ENCODE measurements at regions not wholly inside any gene's neighbourhood (a gene's known extent, or its start where the extent isn't known, plus 50 kb on each side); places are given as distances from the start of the nearest gene placed in this dataset.
"Not testable (repeated sequence)": the region's sequence is repeated elsewhere in the genome, so short reads cannot be mapped to it uniquely, and the experiment has no call there.

- DNase-seq (ENCODE audit: low read depth), result no peak
Measured at GRCh38 chr2:75389271-75389670, 171.5 kb downstream of the EVA1A start.

- DNase-seq (ENCODE audit: low read depth), result no peak
Measured at GRCh38 chr2:75381032-75381431, 179.7 kb downstream of the EVA1A start.

GRCh38 chr2:75379476-75380210 lies 180.3 kb upstream of the TACR1 start:
- DNase-seq (ENCODE audit: low read depth), result no peak

GRCh38 chr2:75375646-75376582 lies 176.6 kb upstream of the TACR1 start:
- DNase-seq (ENCODE audit: low read depth), result peak; percentile 63

GRCh38 chr2:75374414-75374957 lies 175.2 kb upstream of the TACR1 start:
- not testable (repeated sequence) for DNase-seq (ENCODE audit: low read depth)

GRCh38 chr2:75367401-75367800 lies 168.1 kb upstream of the TACR1 start:
- no peak for DNase-seq (ENCODE audit: low read depth)

GRCh38 chr2:75361486-75361885 lies 162.2 kb upstream of the TACR1 start:
- no peak for DNase-seq (ENCODE audit: low read depth)

GRCh38 chr2:75360945-75361344 lies 161.6 kb upstream of the TACR1 start:
- DNase-seq (ENCODE audit: low read depth), result no peak

- DNase-seq (ENCODE audit: low read depth), result no peak
Measured at GRCh38 chr2:75356865-75357264, 157.5 kb upstream of the TACR1 start.

GRCh38 chr2:75353131-75353530 lies 153.8 kb upstream of the TACR1 start:
- DNase-seq (ENCODE audit: low read depth), result no peak

GRCh38 chr2:75348307-75348706 lies 149.0 kb upstream of the TACR1 start:
- DNase-seq (ENCODE audit: low read depth), result no peak

- DNase-seq (ENCODE audit: low read depth), result no peak
Measured at GRCh38 chr2:75344146-75344545, 144.8 kb upstream of the TACR1 start.

GRCh38 chr2:75342504-75343175 lies 143.3 kb upstream of the TACR1 start:
- no peak for DNase-seq (ENCODE audit: low read depth)

GRCh38 chr2:75340560-75340959 lies 141.2 kb upstream of the TACR1 start:
- DNase-seq (ENCODE audit: low read depth), result no peak

- DNase-seq (ENCODE audit: low read depth), result no peak
Measured at GRCh38 chr2:75338461-75338860, 139.1 kb upstream of the TACR1 start.

- no peak for DNase-seq (ENCODE audit: low read depth)
Measured at GRCh38 chr2:75337619-75338018, 138.3 kb upstream of the TACR1 start.

- no peak for DNase-seq (ENCODE audit: low read depth)
Measured at GRCh38 chr2:75337016-75337415, 137.7 kb upstream of the TACR1 start.

- DNase-seq (ENCODE audit: low read depth), result no peak
Measured at GRCh38 chr2:75336451-75336850, 137.1 kb upstream of the TACR1 start.

GRCh38 chr2:75334076-75334475 lies 134.8 kb upstream of the TACR1 start:
- DNase-seq (ENCODE audit: low read depth), result no peak

- DNase-seq (ENCODE audit: low read depth), result no peak
Measured at GRCh38 chr2:75333646-75334045, 134.3 kb upstream of the TACR1 start.

GRCh38 chr2:75328156-75328555 lies 128.8 kb upstream of the TACR1 start:
- no peak for DNase-seq (ENCODE audit: low read depth)

- no peak for DNase-seq (ENCODE audit: low read depth)
Measured at GRCh38 chr2:75327334-75327733, 128.0 kb upstream of the TACR1 start.
